Mononuclear cell (primary cell): ENCODE measurements at regions not wholly inside any gene's neighbourhood (a gene's known extent, or its start where the extent isn't known, plus 50 kb on each side); places are given as distances from the start of the nearest gene placed in this dataset.
"Not testable (repeated sequence)": the region's sequence is repeated elsewhere in the genome, so short reads cannot be mapped to it uniquely, and the experiment has no call there.

Experiments
- H3K27me3 ChIP-seq: 2 replicates; pipeline ENCODE4 v1.6.0; 2011; ENCODE audit warnings: low read length, control low read depth; ENCODE audit not compliant: insufficient read depth
- H3K4me1 ChIP-seq: 2 replicates; pipeline ENCODE4 v1.5.1; 2011; ENCODE audit warnings: mild to moderate bottlenecking, low read length, control low read depth; ENCODE audit not compliant: insufficient read depth
- H3K4me3 ChIP-seq: 2 replicates; pipeline ENCODE4 v1.5.1; 2011; ENCODE audit warnings: mild to moderate bottlenecking, low read length, moderate library complexity
- H3K9me3 ChIP-seq: 2 replicates; pipeline ENCODE4 v1.5.1; 2011; ENCODE audit warnings: low read depth, mild to moderate bottlenecking, control low read depth, low read length

DNA sequence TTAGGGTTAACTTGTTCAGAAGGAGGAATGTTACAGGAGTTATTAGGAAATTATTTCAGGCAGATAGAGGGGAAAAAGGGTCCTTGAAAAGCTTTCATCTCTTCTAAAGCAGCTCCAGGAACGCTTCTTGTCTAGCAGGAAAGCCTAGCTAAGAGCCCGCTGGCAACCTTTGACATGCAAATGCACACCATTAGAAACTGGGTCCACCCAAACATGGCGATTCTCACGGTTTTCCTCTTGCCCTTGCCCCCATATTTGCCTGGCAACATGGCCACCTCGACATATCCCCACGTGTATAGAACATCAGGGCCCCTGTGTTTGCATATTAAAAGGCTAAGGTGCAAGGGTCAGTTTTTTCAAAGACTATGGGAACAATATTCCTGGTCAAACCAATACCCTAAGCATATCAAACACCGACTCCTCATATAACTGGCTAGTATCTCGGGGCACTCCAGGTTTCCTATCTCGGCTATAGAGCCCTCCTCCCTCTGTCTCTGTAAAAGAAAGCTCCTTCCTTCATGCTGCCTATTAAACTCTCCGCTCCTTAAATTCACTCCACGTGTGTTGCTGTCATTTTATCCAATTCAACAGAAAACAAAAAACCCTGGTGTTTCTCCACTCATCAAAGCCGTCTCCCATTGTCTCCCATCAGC lies 268.9 kb upstream of the HSFY2 start:
- no peaks in the 10 kb centered on the region for H3K4me1 ChIP-seq
- H3K27me3 ChIP-seq = no peaks in the 10 kb centered on the region
- H3K4me3 ChIP-seq = no peak overlapping the region
- no peaks in the 10 kb centered on the region for H3K9me3 ChIP-seq

DNA sequence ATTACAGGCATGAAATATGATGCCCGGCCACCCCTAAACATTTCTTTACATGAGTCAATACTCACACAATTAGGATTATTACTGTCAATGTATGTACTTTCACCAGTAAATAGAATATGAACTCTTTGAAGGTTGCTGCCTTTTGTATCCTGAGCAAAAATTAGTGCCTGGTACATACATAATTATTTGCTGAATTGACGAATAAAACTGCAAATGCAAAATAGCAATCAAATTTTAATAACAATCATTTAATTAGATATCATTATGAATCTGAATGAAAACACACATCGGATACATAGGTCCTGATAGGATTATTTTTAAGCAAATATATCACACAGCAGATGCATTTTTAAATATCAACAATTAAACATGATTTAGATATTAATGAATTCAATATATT lies 253.1 kb upstream of the HSFY2 start:
- Histone ChIP-seq H3K9me3 (no peaks in the 10 kb centered on the region), H3K4me3 (no peak overlapping the region), H3K27me3 (no peaks in the 10 kb centered on the region), H3K4me1 (no peaks in the 10 kb centered on the region)

DNA sequence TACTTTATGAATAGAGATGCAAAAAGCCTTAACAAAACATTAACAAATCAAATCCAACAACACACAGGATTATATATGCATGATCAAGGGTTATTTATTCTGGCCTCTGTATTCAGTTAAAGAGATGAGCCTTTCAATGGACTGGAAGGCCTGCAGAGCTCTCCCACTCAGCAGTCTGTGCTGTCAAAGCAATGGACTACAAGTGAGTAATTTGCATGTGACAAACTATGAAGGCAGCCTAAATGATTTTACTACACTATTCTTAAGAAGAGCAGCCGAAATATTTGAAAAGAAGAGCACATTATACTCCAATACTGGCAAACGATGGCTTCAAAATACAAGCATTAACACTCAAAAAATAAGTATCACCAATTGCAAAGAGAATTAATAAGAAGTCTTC lies 250.4 kb upstream of the HSFY2 start:
- H3K27me3 ChIP-seq = no peaks in the 10 kb centered on the region
- no peaks in the 10 kb centered on the region for H3K4me1 ChIP-seq
- H3K4me3 ChIP-seq = no peak overlapping the region
- no peaks in the 10 kb centered on the region for H3K9me3 ChIP-seq

DNA sequence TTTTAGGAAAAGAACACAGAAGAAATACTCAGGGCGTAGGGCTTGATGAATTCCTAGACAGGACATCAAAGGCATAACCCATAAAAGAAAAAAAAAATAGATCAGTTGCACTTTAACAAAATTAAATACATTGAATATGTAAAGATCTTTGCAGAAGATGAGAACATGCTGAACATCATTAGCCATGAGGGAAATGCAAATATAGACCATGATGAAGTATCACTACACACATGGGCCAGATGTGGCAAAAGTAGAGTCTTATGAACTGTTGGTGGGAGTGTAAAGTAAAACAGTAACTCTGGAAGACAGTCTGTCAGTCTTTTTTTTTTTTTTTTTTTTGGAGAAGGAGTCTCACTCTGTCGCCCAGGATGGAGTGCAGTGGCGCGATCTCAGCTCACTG lies 246.7 kb upstream of the HSFY2 start:
- Histone ChIP-seq H3K9me3 (no peaks in the 10 kb centered on the region), H3K27me3 (no peaks in the 10 kb centered on the region)

DNA sequence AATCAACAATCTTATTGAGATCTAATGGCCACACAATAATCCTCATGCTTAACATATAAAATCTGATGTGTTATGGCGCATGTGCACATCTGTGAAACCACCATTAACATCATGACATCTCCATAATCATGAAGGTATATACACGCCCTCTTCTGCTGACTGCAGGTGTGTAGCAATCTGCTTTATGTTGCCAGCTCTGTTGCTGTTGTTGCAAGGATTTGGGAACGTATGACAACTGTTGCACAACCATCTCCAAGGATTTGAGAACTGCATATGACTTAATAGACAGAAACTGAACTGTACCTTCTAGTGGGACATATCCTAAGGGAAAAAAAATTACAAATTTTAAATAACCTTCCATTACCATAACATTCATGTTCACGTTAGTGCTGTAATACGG lies 243.5 kb upstream of the HSFY2 start:
- H3K4me1 ChIP-seq = no peaks in the 10 kb centered on the region
- H3K27me3 ChIP-seq = no peaks in the 10 kb centered on the region
- H3K4me3 ChIP-seq = no peak overlapping the region
- H3K9me3 ChIP-seq = no peaks in the 10 kb centered on the region

More for the DNA sequence above, 246.7 kb upstream of the HSFY2 start:
- no peaks in the 10 kb centered on the region for H3K4me1 ChIP-seq
- H3K4me3 ChIP-seq = no peak overlapping the region

DNA sequence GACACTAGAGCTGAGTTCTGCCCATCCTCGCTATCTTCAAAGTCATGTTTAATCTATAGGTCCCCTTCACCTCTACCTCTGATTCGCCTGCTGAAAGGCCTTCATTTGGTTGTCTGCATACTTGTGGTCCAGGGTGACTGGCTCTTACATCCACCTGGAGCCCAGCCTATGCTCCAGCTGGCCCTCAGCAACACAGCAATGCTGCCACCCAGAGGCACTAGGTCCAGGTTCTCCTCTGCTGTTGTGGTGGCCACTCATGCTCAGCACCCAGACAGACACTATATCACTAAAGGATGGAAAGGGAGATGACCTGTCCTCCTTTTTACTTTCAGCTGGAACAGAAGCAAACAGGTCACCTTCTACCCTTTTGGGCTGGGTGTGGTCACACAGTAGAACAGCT lies 242.3 kb upstream of the HSFY2 start:
- H3K9me3 ChIP-seq = no peaks in the 10 kb centered on the region
- H3K4me3 ChIP-seq = no peak overlapping the region
- no peaks in the 10 kb centered on the region for H3K4me1 ChIP-seq
- no peaks in the 10 kb centered on the region for H3K27me3 ChIP-seq

DNA sequence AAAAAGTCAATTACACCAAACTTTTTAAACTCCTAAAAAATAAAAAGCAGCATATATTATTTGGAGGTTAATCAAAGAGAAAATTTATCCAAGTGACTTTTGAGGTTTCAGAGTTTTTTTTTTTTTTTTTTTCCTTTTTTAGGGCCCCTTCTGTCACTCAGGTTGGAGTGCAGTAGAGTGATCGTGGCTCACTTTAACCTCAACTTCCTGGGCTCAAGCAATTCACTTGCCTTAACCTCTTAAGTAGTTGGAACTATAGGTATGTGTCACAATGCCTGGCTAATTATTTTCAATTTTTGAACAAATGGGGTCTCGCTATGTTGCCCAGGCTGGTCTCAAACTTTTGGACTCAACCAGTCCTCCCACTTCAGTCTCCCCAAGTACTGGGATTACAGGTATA lies 241.7 kb upstream of the HSFY2 start:
- H3K9me3 ChIP-seq = no peaks in the 10 kb centered on the region
- no peaks in the 10 kb centered on the region for H3K4me1 ChIP-seq

DNA sequence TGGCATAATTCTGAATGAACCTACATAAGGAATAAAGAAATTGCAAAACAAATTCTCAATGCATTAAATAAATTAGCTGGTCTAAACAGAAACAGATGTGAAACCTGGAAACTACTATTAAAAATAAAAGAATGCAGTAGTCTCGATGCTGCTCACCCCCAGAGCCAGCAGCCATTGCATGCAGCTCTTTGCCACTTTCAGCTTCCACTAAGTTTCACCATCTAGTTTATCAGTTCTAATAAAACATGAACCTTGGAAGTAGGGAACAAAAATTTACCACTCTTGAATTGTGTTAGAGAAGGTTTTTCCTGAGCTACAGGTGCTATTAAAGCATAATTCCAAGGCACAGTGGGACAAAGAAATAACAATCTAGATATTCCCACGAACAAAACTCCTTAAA lies 239.4 kb upstream of the HSFY2 start:
- H3K27me3 ChIP-seq = no peaks in the 10 kb centered on the region
- no peak overlapping the region for H3K4me3 ChIP-seq
- H3K4me1 ChIP-seq = no peaks in the 10 kb centered on the region
- H3K9me3 ChIP-seq = no peaks in the 10 kb centered on the region

More for the DNA sequence above, 241.7 kb upstream of the HSFY2 start:
- H3K4me3 ChIP-seq = no peak overlapping the region
- no peaks in the 10 kb centered on the region for H3K27me3 ChIP-seq

DNA sequence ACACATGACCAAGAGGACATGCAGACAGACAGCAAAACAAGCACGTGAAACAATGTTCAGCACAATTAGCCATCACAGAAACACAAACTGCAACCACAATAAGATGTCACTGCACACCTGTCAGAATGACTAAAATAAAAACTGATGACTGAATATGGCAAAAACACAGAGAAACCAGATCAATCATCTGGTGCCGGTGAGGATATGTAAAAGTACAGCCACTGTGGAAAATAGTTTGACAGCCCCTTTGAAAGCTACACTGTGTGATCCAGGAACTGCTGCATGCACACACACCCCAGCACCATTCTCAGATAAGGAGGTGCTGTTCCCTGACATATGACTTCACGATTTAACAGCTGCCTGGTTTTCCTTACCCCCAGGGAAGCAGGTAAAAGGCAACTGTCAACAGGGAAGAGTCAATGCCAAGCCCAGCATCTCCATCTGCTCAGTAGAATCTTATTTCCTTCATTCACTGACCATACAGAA lies 238.1 kb upstream of the HSFY2 start:
- Histone ChIP-seq H3K9me3 (no peaks in the 10 kb centered on the region), H3K4me1 (no peaks in the 10 kb centered on the region), H3K27me3 (no peaks in the 10 kb centered on the region), H3K4me3 (no peak overlapping the region)

DNA sequence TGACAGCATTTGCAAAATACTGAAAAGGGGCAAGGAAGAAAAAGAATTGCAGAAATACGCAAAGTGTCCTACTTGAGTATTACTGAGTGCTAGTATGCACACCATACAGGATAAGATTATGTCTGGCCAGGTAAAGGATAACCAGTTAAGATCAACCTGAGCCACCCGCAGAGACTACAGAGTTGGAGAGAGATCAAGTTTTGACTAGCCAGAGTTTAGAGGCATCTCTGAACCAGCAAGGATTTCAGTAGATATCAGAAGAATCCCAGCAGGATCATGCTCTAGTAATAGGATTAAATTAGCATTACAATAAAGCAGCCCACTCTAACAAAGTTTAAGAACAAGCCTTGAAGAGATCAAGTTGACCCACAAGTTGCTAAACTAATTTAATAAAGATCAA lies 232.7 kb upstream of the HSFY2 start:
- Histone ChIP-seq H3K27me3 (no peaks in the 10 kb centered on the region), H3K4me3 (no peak overlapping the region), H3K9me3 (no peaks in the 10 kb centered on the region), H3K4me1 (no peaks in the 10 kb centered on the region)

DNA sequence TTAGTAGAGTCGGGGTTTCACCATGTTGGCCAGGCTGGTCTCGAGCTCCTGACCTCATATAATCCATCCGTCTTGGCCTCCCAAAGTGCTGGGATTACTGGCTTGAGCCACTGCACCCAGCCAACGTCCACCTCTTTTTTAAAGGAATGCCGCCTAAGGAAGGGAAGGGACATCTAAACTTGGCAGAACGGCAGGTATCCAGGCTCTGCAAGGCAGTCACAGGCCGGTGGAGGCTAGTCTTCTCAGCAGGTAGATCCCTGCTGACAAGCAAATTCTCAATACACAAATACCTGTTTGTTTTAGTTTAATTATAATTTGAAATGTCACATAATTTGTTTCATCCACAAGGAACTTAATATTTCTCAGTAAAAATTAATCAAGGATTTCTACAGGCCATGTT lies 232.0 kb upstream of the HSFY2 start:
- H3K4me1 ChIP-seq = no peaks in the 10 kb centered on the region
- no peak overlapping the region for H3K4me3 ChIP-seq
- no peaks in the 10 kb centered on the region for H3K9me3 ChIP-seq
- H3K27me3 ChIP-seq = no peaks in the 10 kb centered on the region

DNA sequence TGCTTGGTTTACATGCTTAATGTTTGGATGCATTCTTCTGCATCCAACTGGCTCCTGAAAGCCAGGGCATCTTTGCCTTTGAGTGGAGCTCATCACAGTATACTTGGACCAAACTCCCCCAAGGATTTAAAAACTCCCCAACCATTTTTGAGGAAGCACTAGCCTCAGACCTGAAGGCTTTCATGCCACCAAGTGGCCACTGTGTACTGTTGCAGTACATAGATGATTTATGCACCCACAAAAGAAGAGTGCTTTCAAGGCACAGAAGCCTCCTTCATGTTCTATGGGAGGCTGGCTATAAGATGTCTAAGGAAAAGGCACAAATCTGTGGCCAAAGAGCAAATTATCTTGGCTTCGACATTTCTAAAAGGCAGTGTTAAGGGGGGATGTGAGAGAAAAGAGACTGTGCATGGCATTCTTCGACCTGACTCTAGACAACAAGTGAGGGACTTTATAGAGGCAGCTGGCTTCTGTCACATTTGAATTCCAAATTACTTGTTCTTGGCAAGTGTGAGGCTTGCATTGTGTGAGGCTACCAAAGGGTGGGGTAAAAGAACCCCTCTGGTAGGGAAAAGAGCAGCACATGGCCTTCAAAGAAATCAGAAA lies 224.2 kb upstream of the HSFY2 start:
- no peaks in the 10 kb centered on the region for H3K4me1 ChIP-seq
- H3K27me3 ChIP-seq = no peaks in the 10 kb centered on the region
- no peaks in the 10 kb centered on the region for H3K9me3 ChIP-seq
- no peak overlapping the region for H3K4me3 ChIP-seq

DNA sequence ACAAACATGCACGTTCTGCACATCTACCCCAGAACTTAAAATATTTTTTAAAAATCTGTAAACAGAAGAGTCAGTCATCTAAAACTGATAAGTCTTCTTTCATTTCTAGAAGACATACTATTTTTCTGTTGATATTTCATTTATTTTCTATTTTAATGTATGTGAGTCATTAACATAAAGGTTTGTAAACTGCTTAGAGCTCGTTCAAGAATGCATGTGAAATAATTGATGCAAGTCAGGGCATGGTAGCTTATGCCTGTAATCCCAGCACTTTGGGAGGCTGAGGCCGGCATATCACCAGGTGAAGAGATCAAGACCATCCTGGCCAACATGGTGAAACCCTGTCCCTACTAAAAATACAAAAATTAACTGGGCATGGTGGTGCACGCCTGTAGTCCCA lies 219.9 kb upstream of the HSFY2 start:
- Histone ChIP-seq H3K9me3 (no peaks in the 10 kb centered on the region), H3K4me3 (no peak overlapping the region), H3K4me1 (no peaks in the 10 kb centered on the region), H3K27me3 (no peaks in the 10 kb centered on the region)

DNA sequence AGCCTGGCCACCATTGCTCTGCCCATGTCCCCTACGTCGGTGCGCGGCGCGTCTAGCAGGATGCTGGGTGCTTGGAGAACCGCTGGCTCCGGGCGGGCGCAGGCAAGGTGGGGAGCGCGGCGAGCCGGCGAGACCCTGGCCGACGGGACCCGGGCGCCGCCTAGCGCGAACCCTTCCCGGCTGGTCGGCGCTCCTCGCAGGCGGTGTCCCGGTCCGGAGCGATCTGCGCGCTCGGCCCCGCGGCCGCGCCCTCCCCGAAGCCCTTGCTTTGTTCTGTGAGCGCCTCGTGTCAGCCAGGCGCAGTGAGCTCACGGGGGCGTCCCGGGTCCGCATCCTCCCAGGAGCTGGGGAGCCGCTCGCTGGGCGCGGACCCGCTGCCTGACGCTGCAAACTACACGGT lies 219.1 kb upstream of the HSFY2 start:
- H3K4me1 ChIP-seq, H3K27me3 ChIP-seq, H3K4me3 ChIP-seq, H3K9me3 ChIP-seq: not testable (repeated sequence)

DNA sequence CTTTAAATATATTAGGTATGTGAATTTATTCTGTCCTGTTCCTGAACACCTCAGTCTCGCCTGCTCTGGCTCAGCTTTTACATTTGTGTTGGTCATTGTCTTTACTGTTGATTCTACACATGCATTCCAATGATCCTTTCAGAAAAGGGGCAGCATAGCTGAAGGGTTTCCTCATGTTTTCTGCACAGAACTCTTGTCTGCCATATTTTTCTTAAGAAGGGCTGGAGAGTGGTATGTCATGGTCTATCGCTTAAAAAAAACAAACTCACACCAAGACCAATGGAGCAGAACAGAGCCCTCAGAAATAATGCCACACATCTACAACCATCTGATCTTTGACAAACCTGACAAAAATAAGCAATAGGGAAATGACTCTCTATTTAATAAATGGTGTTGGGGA lies 215.8 kb upstream of the HSFY2 start:
- Histone ChIP-seq H3K9me3 (no peaks in the 10 kb centered on the region), H3K4me3 (no peak overlapping the region), H3K4me1 (no peaks in the 10 kb centered on the region), H3K27me3 (no peaks in the 10 kb centered on the region)

DNA sequence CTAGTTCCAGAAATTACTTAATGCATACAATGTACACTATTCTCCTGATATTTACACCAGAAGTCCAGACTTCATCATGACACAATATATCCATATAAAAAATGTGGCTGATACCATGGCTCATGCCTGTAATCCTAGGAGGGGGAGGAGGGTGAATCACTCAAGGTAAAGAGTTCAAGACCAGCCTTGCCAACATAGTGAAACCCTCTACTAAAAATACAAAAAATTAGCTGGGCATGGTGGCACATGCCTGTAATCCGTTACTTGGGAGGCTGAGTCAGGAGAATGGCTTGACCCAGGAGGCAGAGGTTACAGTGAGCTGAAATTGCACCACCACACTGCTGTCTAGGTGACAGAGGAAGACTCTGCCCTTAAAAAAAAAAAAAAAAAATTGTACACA lies 192.5 kb upstream of the HSFY2 start:
- H3K9me3 ChIP-seq = no peaks in the 10 kb centered on the region
- H3K27me3 ChIP-seq = no peaks in the 10 kb centered on the region
- no peaks in the 10 kb centered on the region for H3K4me1 ChIP-seq
- H3K4me3 ChIP-seq = no peak overlapping the region
